A549 (cell line): ENCODE measurements at regions not wholly inside any gene's neighbourhood (a gene's known extent, or its start where the extent isn't known, plus 50 kb on each side); places are given as distances from the start of the nearest gene placed in this dataset.
"Not testable (repeated sequence)": the region's sequence is repeated elsewhere in the genome, so short reads cannot be mapped to it uniquely, and the experiment has no call there.

ENCODE experiments used
- CTCF ChIP-seq: fragments of >200 bp; sonication (Bioruptor Twin); formaldehyde crosslinking; IDR thresholded peaks from 3 replicates; pipeline ENCODE4 v1.5.1; 2016
- EP300 ChIP-seq, 2 experiments: fragments of >200 bp; sonication (Bioruptor Twin); formaldehyde crosslinking; IDR thresholded peaks; 2 replicates in 1 of 2; 3 replicates in 1 of 2; pipeline ENCODE4 v1.6.1; 2016 to 2017

DNA sequence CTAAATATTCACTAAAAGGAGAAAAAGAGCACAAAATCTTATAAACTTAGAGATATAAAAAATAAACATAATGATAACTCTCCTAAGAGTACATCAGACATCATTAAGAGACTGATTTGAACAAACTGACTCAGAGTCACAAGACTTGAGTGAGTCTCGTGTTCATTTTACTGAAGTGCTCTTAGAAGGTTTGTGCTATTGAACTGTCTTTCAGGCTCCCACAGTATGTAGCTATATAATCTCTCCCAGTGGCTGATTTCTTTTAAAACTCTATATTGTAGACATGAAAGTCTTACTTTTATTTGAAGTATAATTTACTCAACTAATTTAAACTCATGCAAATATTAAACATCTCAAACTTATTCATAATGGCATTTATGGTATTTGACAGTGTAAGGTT is 456.0 kb upstream of the FAM174A start:
- not testable (repeated sequence) for TF ChIP-seq EP300 (IDR thresholded peaks at IDR 0.05); CTCF
